ENCODE measurements at regions not wholly inside any gene's neighbourhood (a gene's known extent, or its start where the extent isn't known, plus 50 kb on each side); places are given as distances from the start of the nearest gene placed in this dataset.
"Not testable (repeated sequence)": the region's sequence is repeated elsewhere in the genome, so short reads cannot be mapped to it uniquely, and the experiment has no call there.

GRCh38 chr11:115990004-115990447 is 485.8 kb upstream of the CADM1 start:
- Histone ChIP-seq H3K9me3 (ENCODE audit: control insufficient read depth in 2 of 2, insufficient read depth in 1 of 2, low read length in 1 of 2) (no peaks in the 10 kb centered on the region), H3K36me3 (ENCODE audit: control insufficient read depth in 2 of 2, insufficient read depth in 2 of 2, low read length in 1 of 2) (no peaks in the 10 kb centered on the region), H3K4me3 (ENCODE audit: low read length in 2 of 2) (no peak overlapping the region), H3K27me3 (ENCODE audit: control insufficient read depth in 2 of 2, insufficient read depth in 1 of 2, low read length in 1 of 2) (no peaks in the 10 kb centered on the region), H3K4me1 (ENCODE audit: control insufficient read depth in 2 of 2, insufficient read depth in 2 of 2, low read length in 2 of 2) (no peaks in the 10 kb centered on the region), H3K27ac (ENCODE audit: low read depth in 1 of 2, low read length in 1 of 2) (no peak overlapping the region)
- DNase-seq (ENCODE audit: low read depth in 6 of 9, low spot score in 9 of 9): no peak
- WGBS: 42% methylated on average over 19 of the region's 19 CpGs

DNA sequence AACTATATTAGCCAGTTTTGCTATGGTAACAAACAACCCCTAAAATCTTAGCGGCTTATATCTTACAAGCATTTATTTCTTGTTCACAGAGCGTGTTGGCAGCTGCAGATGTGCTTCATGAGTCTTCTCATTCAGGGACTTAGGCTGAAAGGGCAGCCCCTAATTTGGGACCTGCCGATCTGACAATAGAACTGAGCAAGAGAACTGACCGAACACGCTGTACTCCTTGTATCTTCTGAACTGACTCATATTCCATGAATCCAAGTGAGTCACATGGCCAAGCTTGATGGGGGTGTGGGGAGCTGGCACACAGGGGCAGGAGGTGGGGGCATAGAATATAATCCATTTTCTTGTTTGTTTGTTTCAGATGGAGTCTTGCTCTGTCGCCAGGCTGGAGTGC is 481.7 kb upstream of the CADM1 start:
- H3K36me3 ChIP-seq (ENCODE audit: control insufficient read depth in 2 of 2, insufficient read depth in 2 of 2, low read length in 1 of 2): no peaks in the 10 kb centered on the region
- WGBS: 97% methylated on average over 6 of the region's 6 CpGs
- no peaks in the 10 kb centered on the region for H3K9me3 ChIP-seq (ENCODE audit: control insufficient read depth in 2 of 2, insufficient read depth in 1 of 2, low read length in 1 of 2)
- no peaks in the 10 kb centered on the region for H3K27me3 ChIP-seq (ENCODE audit: control insufficient read depth in 2 of 2, insufficient read depth in 1 of 2, low read length in 1 of 2)
- H3K4me1 ChIP-seq (ENCODE audit: control insufficient read depth in 2 of 2, insufficient read depth in 2 of 2, low read length in 2 of 2): no peaks in the 10 kb centered on the region
- H3K4me3 ChIP-seq (ENCODE audit: low read length in 2 of 2): no peak overlapping the region
- no peak for DNase-seq (ENCODE audit: low read depth in 6 of 9, low spot score in 9 of 9)
- no peak overlapping the region for H3K27ac ChIP-seq (ENCODE audit: low read depth in 1 of 2, low read length in 1 of 2)

DNA sequence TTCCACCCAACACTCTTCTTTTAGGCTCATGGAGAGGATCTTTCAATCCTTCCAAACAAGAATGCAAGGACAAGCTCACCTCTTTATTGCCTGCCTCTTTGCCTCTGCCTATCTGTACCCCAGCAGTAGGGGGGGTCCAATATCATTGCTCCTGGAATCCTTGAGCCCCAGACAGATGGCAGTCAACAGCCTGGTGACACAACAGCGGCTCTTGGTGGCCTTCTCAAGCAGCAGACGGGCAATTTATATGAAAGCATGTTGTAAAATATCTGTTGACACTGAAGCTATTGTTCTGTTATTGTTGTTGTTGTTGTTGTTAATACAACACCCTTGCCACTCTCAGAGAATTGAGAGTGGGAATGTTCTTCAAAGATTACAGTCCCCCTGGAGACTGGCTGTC is 480.0 kb upstream of the CADM1 start:
- Histone ChIP-seq H3K4me3 (ENCODE audit: low read length in 2 of 2) (no peak overlapping the region), H3K4me1 (ENCODE audit: control insufficient read depth in 2 of 2, insufficient read depth in 2 of 2, low read length in 2 of 2) (no peaks in the 10 kb centered on the region), H3K36me3 (ENCODE audit: control insufficient read depth in 2 of 2, insufficient read depth in 2 of 2, low read length in 1 of 2) (no peaks in the 10 kb centered on the region), H3K27me3 (ENCODE audit: control insufficient read depth in 2 of 2, insufficient read depth in 1 of 2, low read length in 1 of 2) (no peaks in the 10 kb centered on the region), H3K9me3 (ENCODE audit: control insufficient read depth in 2 of 2, insufficient read depth in 1 of 2, low read length in 1 of 2) (no peaks in the 10 kb centered on the region), H3K27ac (ENCODE audit: low read depth in 1 of 2, low read length in 1 of 2) (no peak overlapping the region)
- DNase-seq (ENCODE audit: low read depth in 6 of 9, low spot score in 9 of 9): no peak
- 96% methylated on average over 2 of the region's 2 CpGs for WGBS

GRCh38 chr11:115982666-115983065 is 478.5 kb upstream of the CADM1 start:
- H3K4me3 ChIP-seq (ENCODE audit: low read length in 2 of 2): no peak overlapping the region
- H3K9me3 ChIP-seq (ENCODE audit: control insufficient read depth in 2 of 2, insufficient read depth in 1 of 2, low read length in 1 of 2): no peaks in the 10 kb centered on the region
- no peaks in the 10 kb centered on the region for H3K27me3 ChIP-seq (ENCODE audit: control insufficient read depth in 2 of 2, insufficient read depth in 1 of 2, low read length in 1 of 2)
- WGBS: 95% methylated on average over 4 of the region's 4 CpGs
- no peaks in the 10 kb centered on the region for H3K36me3 ChIP-seq (ENCODE audit: control insufficient read depth in 2 of 2, insufficient read depth in 2 of 2, low read length in 1 of 2)
- no peaks in the 10 kb centered on the region for H3K4me1 ChIP-seq (ENCODE audit: control insufficient read depth in 2 of 2, insufficient read depth in 2 of 2, low read length in 2 of 2)
- H3K27ac ChIP-seq (ENCODE audit: low read depth in 1 of 2, low read length in 1 of 2): no peak overlapping the region
- DNase-seq (ENCODE audit: low read depth in 6 of 9, low spot score in 9 of 9): no peak

- H3K4me3 ChIP-seq (ENCODE audit: low read length in 2 of 2): no peak overlapping the region
- H3K9me3 ChIP-seq (ENCODE audit: control insufficient read depth in 2 of 2, insufficient read depth in 1 of 2, low read length in 1 of 2): no peaks in the 10 kb centered on the region
- no peaks in the 10 kb centered on the region for H3K27me3 ChIP-seq (ENCODE audit: control insufficient read depth in 2 of 2, insufficient read depth in 1 of 2, low read length in 1 of 2)
- WGBS: 91% methylated on average over 3 of the region's 3 CpGs
- DNase-seq (ENCODE audit: low read depth in 6 of 9, low spot score in 9 of 9): no peak
- no peak overlapping the region for H3K27ac ChIP-seq (ENCODE audit: low read depth in 1 of 2, low read length in 1 of 2)
- H3K36me3 ChIP-seq (ENCODE audit: control insufficient read depth in 2 of 2, insufficient read depth in 2 of 2, low read length in 1 of 2): no peaks in the 10 kb centered on the region
- no peaks in the 10 kb centered on the region for H3K4me1 ChIP-seq (ENCODE audit: control insufficient read depth in 2 of 2, insufficient read depth in 2 of 2, low read length in 2 of 2)
These were observed 477.7 kb upstream of the CADM1 start for GRCh38 chr11:115981814-115982471.

DNA sequence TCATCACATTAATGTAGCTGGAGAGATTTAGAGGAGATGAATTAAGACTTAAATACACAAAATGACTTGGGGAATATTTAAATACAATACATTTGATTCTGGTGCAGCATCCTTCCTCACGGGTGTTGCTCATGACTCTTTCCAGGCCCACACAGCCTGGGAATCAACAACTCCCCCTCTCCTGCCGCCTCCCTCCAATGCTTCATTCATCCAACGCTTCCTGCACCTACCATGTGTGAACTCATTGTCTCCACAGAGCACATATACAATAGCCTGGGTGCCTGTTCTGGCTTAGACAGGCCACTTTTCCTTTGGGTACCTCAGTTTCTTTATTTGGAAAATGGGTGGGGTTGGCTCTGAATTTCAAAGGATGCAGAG is 476.9 kb upstream of the CADM1 start:
- DNase-seq (ENCODE audit: low read depth in 6 of 9, low spot score in 9 of 9): no peak
- no peak overlapping the region for H3K27ac ChIP-seq (ENCODE audit: low read depth in 1 of 2, low read length in 1 of 2)
- H3K4me3 ChIP-seq (ENCODE audit: low read length in 2 of 2): no peak overlapping the region
- no peaks in the 10 kb centered on the region for H3K4me1 ChIP-seq (ENCODE audit: control insufficient read depth in 2 of 2, insufficient read depth in 2 of 2, low read length in 2 of 2)
- H3K36me3 ChIP-seq (ENCODE audit: control insufficient read depth in 2 of 2, insufficient read depth in 2 of 2, low read length in 1 of 2): no peaks in the 10 kb centered on the region
- peaks cover 0 to 4% of the 10 kb centered on the region in 2 donors for H3K27me3 ChIP-seq (ENCODE audit: control insufficient read depth in 2 of 2, insufficient read depth in 1 of 2, low read length in 1 of 2)
- WGBS: 98% methylated on average over 3 of the region's 3 CpGs
- H3K9me3 ChIP-seq (ENCODE audit: control insufficient read depth in 2 of 2, insufficient read depth in 1 of 2, low read length in 1 of 2): no peaks in the 10 kb centered on the region

- Histone ChIP-seq H3K36me3 (ENCODE audit: control insufficient read depth in 2 of 2, insufficient read depth in 2 of 2, low read length in 1 of 2) (no peaks in the 10 kb centered on the region), H3K4me1 (ENCODE audit: control insufficient read depth in 2 of 2, insufficient read depth in 2 of 2, low read length in 2 of 2) (no peaks in the 10 kb centered on the region), H3K27ac (ENCODE audit: low read depth in 1 of 2, low read length in 1 of 2) (no peak overlapping the region), H3K27me3 (ENCODE audit: control insufficient read depth in 2 of 2, insufficient read depth in 1 of 2, low read length in 1 of 2) (peaks cover 0 to 7% of the 10 kb centered on the region in 2 donors), H3K9me3 (ENCODE audit: control insufficient read depth in 2 of 2, insufficient read depth in 1 of 2, low read length in 1 of 2) (no peaks in the 10 kb centered on the region), H3K4me3 (ENCODE audit: low read length in 2 of 2) (no peak overlapping the region)
- no peak for DNase-seq (ENCODE audit: low read depth in 6 of 9, low spot score in 9 of 9)
- WGBS: 80% methylated on average over 14 of the region's 14 CpGs
These were observed 476.3 kb upstream of the CADM1 start for GRCh38 chr11:115980337-115981103.

GRCh38 chr11:115974703-115975102 is 470.5 kb upstream of the CADM1 start:
- 99% methylated on average over 1 of the region's 1 CpG for WGBS
- Histone ChIP-seq H3K4me3 (ENCODE audit: low read length in 2 of 2) (no peak overlapping the region), H3K27me3 (ENCODE audit: control insufficient read depth in 2 of 2, insufficient read depth in 1 of 2, low read length in 1 of 2) (peaks cover 0 to 13% of the 10 kb centered on the region in 2 donors), H3K4me1 (ENCODE audit: control insufficient read depth in 2 of 2, insufficient read depth in 2 of 2, low read length in 2 of 2) (no peaks in the 10 kb centered on the region), H3K9me3 (ENCODE audit: control insufficient read depth in 2 of 2, insufficient read depth in 1 of 2, low read length in 1 of 2) (no peaks in the 10 kb centered on the region), H3K27ac (ENCODE audit: low read depth in 1 of 2, low read length in 1 of 2) (no peak overlapping the region), H3K36me3 (ENCODE audit: control insufficient read depth in 2 of 2, insufficient read depth in 2 of 2, low read length in 1 of 2) (no peaks in the 10 kb centered on the region)
- no peak for DNase-seq (ENCODE audit: low read depth in 6 of 9, low spot score in 9 of 9)

DNA sequence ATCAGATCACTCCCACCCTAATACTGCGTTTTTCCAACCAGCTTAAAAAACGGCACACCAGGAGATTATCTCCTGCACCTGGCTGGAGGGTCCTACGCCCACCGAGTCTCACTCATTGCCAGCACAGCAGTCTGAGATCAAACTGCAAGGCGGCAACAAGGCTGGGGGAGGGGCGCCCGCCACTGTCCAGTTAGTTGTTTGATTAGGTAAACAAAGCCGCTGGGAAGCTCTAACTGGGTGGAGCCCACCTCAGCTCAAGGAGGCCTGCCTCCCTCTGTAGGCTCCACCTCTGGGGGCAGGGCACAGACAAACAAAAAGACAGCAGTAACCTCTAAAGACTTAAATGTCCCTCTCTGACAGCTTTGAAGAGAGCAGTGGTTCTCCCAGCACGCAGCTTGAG is 463.0 kb upstream of the CADM1 start:
- not testable (repeated sequence) for H3K36me3 ChIP-seq (ENCODE audit: control insufficient read depth in 2 of 2, insufficient read depth in 2 of 2, low read length in 1 of 2); H3K9me3 ChIP-seq (ENCODE audit: control insufficient read depth in 2 of 2, insufficient read depth in 1 of 2, low read length in 1 of 2); H3K4me1 ChIP-seq (ENCODE audit: control insufficient read depth in 2 of 2, insufficient read depth in 2 of 2, low read length in 2 of 2); H3K27ac ChIP-seq (ENCODE audit: low read depth in 1 of 2, low read length in 1 of 2); H3K27me3 ChIP-seq (ENCODE audit: control insufficient read depth in 2 of 2, insufficient read depth in 1 of 2, low read length in 1 of 2); DNase-seq (ENCODE audit: low read depth in 6 of 9, low spot score in 9 of 9); H3K4me3 ChIP-seq (ENCODE audit: low read length in 2 of 2)
- 65% methylated on average over 9 of the region's 9 CpGs for WGBS

All from thymus (tissue), 11 donors.